ENCODE measurements at regions not wholly inside any gene's neighbourhood (a gene's known extent, or its start where the extent isn't known, plus 50 kb on each side); places are given as distances from the start of the nearest gene placed in this dataset.
"Not testable (repeated sequence)": the region's sequence is repeated elsewhere in the genome, so short reads cannot be mapped to it uniquely, and the experiment has no call there.

DNA sequence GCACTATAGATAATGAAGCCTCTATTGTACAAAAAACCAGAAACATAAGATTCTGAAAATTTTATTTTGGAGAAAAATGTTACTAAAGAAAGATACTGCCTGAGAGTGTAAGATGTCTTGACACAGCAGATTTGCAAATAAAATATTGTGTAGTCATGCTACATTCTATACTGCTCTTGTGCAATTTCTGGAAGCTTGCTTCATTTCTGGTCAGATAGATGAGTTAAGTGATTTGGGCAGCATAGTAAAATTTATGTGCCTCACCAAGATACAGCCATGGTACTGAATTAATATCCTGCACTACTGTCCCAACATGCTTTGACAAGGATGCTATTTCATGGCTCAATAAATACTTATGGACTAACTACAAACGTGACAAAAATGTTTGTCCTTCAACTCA lies 55.1 kb upstream of the STARD13 start:
- DNase-seq, result peak; percentile 59

GRCh38 chr13:33341861-33342452 lies 56.4 kb upstream of the STARD13 start:
- peak; percentile 42 for DNase-seq

- no peak for DNase-seq
These were observed 60.3 kb upstream of the STARD13 start for GRCh38 chr13:33345842-33346241.

GRCh38 chr13:33347861-33348260 lies 62.3 kb upstream of the STARD13 start:
- DNase-seq, result no peak

DNA sequence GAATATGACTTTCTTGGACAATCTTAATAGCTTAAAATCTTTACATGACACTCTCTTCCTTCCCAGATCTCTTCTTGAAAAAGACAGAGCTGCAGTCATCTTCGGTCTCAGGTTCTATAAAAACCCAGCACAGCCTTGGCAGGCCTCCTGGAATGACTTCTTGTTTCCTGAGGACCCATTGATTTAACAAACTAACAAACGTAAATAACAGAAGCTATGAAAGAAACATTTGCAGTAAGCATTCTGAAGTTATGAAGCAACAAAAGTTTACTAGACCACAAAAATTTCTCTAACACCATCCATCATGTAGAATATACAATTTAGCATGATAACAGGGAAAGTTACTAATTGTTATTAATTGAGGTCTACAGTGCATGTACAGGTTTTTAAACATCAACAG lies 62.8 kb upstream of the STARD13 start:
- DNase-seq, result no peak

GRCh38 chr13:33349288-33349985 lies 63.9 kb upstream of the STARD13 start:
- no peak for DNase-seq

DNA sequence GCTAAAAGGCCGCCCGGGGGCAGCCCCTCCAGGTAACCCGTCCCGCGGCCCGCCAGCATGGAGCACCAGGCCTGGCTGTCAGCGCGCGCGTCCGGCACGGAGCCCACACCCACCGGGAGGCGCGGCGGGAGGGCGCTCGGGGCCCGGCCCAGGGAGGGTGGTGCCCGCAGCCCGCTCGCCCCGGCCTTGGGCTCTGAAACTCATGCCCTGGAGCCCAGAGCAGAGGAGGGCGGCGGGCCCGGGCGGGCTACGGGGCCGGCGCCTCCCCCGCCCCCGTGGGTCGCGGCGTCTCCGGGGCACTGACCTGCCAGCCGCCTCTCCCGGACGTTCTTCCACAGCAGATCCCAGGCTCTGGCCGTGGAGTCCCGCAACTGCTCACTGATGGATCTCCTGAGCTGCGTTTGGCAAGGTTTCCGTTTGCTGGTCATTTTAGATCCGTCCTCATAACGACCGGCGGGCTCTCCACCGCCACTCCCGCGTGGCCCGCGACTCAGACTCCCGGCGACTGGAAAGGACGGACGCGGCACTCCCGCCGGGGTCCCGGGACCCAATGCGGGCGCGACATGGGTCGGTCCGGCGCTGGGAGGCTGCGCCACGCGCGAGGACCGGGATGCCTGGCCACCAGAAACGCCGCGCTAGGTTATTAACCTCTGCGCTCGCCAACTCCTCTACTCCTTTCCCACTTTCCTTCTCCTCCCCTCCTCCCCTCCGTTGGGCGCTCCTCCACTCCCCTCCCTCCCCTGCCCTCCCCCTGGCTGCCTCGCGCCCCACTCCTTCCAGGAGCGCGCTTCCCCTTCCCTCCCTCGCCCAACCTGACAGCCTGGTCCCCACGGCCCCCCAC lies 64.7 kb upstream of the STARD13 start:
- no peak for DNase-seq

DNA sequence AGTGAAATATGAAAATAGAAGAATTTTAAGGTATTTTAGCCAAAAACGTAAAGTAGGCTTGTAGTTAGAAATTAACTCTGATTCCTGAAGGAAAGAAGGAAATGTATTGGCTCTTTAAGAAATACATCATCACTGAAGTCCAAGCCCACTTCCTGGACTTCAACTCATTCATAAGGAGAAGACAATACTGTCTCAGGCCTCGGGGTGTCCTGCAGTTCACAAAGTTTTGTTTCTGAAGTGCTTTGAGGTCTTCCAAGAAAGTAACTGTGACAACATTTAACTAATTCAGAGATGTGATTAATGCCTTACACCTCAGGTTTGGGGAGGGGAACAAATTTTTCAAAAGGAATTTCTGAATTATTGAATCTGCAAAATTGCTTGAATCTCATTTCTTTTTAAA lies 65.8 kb upstream of the STARD13 start:
- peak; percentile 79 for DNase-seq

DNA sequence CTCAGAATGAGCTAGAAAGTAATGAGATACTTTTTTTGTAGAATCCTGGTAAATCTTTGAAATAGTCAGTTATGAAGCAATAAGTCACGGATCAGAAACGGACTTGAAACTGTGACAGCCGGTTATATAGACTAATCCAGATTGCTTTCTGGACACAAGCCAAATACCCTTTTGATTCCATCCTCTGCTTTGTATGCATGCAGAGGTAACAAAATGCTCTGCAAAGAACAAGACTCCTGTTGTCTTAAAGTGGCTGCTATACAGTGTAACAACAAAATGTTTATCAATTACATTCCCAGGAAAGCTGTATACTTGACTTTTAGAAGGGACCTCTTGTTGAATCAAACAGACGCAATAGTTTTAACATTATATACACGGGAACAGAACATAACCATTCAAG lies 66.5 kb upstream of the STARD13 start:
- peak; percentile 71 for DNase-seq

DNA sequence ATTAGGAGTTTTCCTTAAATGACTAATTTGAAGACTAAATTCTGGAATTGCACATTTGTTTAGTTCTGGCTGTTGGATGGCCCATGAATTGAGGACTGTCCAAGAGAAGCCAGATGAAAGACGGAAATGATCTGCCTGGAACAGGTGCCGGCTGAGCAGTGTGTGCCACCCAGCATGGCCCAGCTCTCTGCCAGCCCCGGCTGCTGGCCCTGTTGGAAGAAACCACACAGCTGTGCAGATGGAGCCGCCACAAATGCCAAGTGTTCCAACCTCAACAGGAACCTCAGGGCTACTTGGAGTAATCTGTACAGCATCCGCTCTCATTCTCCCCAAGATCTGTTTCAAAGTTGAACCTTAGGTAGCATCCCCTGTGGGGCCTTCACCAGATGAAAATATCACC lies 67.0 kb upstream of the STARD13 start:
- peak; percentile 31 for DNase-seq

GRCh38 chr13:33353210-33353609 lies 67.7 kb upstream of the STARD13 start:
- peak; percentile 96 for DNase-seq

GRCh38 chr13:33353646-33354045 lies 68.1 kb upstream of the STARD13 start:
- DNase-seq, result no peak

DNA sequence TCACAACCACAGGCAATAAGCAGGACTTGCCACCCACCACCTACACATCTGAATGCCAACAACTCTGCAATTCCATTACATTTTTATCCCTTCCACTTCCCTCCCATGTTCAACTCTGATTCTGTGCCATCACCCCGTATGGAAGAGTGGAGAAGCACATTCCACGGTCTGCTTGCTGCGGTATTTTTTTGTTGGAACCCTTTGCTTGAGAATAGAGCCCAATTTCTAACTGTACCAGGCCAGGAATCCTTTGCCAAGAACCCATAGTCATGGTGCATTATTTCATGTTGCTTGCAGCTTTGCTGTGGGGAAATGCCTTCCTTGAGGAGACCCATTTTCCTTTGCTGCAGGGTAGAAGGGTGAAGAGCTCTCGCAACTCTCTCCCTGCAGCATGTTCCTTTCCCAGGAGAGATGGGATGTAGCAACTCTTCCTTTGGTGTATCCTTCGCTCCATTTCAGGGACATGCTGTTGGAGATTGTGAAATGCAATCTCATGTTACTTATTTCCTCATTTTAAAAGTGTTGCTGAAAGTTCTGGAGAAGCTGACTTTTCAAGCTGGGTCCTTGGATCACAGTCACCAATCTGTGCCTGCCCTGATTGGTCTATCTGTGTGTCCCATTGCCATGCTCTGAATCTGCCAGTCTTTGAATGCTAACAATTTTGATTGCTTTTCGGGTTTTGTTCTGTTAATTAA lies 69.8 kb upstream of the STARD13 start:
- DNase-seq, result peak; percentile 76

DNA sequence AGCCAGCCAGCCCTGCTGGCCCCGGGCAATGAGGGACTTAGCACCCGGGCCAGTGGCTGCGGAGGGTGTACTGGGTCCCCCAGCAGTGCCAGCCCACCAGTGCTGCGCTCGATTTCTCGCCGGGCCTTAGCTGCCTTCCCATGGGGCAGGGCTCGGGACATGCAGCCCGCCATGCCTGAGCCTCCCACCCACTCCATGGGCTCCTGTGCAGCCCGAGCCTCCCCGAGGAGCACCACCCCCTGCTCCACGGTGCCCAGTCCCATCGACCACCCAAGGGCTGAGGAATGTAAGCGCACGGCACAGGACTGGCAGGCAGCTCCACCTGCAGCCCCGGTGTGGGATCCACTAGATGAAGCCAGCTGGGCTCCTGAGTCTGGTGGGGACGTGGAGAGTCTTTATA lies 72.5 kb upstream of the STARD13 start:
- DNase-seq, result not testable (repeated sequence)

GRCh38 chr13:33362986-33363727 lies 77.6 kb upstream of the STARD13 start:
- peak; percentile 99 for DNase-seq

DNA sequence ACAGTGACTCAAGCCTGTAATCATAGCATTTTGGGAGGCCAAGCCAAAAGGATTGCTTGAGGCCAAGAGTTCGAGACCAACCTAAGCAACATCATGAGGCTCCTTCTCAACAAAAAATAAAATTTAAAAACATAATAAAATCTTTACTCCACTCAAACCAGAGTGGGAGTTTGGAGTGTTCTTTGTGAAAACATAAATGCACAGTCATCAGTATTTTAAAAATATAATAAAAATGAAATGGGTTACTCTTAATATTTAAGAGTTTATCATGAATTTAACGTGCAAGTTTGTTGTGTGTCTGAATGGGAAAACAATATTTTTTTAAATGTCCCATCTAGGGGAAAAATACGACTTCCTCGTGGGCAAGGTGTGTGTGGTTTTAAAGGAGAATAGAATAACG lies 78.6 kb upstream of the STARD13 start:
- no peak for DNase-seq

DNA sequence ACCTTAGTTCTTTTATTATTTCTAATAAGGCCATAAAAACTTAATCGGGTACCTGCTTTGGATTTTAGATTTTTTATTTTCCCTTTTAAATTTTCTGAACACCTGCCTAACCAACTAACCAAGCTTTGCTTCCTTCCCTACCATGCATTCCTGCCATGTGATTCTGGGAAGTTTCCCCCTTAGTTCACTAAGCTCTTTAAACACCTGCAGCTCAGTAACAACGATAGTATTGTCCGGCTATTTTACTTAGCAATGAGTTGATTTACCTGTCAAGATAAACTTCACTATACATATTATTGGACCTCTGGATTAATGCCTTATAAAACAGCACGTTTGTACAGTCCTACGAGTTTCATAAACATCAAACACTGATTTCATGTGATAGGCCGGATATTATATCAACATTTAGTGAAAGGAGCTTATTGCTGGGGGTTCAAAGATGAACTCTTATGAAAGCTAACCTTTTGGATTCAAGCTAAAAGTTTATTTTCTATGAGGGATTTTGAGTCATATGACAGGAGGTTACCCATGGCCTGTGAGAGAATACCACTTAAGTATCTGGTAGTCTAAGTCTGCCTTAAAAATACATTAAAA lies 81.0 kb upstream of the STARD13 start:
- no peak for DNase-seq

DNA sequence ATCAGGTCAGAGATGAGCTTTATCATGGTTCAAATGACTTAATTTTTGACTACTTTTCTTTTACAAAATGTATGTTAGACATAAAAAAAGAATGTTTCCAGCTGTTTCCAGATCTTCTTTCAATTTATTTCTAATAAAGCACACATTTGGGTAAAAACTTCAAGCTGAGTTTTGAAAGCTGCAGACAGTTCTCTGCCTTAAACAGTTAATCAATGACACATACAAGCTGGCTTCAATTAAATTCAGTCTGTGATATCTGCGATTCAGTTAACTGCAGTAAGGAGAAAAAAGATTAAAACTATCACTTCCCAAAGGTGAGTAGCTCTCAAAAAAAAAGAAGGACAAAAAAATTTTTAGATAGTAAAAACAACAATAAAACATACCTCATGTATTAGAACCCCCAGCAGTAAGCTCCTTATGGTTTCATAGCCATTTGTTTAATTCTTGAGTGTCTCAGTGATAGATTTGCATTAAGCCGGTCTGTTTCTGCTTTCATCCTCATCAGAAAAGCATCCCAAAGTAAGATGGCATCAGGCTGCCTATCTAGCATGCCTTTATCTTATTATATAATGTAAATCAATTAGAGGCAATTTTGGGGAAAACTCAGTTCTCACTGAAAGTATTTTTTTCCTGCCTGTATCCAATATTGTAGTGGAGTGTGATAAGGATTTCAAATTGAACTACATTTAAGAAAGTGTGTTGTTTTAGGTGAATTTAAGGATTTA lies 81.8 kb upstream of the STARD13 start:
- no peak for DNase-seq

DNA sequence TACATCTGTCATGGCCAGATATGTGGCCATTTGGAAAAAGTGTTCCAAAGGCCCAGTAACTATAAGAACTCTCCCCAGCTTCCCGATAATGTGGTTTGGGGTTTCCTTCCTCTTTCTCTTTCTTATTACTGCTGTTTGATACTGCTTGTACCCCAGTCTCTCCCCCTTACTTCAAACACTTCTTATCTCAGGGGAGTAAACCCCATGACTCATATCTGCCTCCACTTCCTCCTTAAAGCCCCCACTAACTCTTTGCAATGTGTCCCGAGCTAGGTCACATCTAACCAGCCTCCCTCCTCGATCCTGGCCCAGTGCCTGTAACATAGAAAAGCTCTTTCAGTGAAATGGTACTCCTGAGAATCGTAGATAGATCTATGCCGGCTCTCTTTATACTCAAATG lies 82.4 kb upstream of the STARD13 start:
- DNase-seq, result peak; percentile 87

- no peak for DNase-seq
These were observed 83.5 kb upstream of the STARD13 start for GRCh38 chr13:33369073-33369472.

DNA sequence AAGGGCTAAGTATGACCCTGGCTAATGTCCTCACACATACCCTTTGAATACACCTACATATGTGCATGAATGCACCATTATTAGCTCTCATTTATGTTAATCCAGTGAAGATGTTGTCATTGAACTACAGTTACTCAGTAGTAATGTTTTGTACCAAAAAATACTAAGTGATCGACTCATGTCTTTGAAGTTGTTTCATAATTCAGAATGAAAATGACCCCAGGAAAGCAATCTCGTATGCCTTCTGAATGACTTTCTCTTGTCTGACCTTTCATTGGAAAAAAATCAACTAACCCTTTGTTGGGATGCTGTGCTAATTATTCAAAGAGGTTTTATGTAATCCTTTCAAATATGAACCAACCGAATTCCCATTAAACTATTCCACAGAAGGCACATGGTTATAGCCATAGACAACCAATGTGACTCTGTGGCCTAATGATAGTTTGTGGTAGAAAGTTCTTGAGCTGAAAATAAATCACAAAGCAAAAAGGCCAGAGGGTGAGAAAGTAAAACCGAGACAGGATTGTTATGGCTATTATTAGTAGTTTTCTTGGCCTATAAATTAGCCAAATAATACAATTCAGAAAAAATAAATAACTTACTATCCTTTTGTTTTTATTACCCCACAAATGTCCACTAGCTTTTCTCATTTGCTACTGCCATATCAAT lies 86.8 kb upstream of the STARD13 start:
- DNase-seq, result no peak
